DMS53 (cell line): ENCODE measurements at regions not wholly inside any gene's neighbourhood (a gene's known extent, or its start where the extent isn't known, plus 50 kb on each side); places are given as distances from the start of the nearest gene placed in this dataset.

Experiments used
- DNase-seq: peaks from one replicate; lab custom pipeline; 2025; lab: John Stamatoyannopoulos, UW

DNA sequence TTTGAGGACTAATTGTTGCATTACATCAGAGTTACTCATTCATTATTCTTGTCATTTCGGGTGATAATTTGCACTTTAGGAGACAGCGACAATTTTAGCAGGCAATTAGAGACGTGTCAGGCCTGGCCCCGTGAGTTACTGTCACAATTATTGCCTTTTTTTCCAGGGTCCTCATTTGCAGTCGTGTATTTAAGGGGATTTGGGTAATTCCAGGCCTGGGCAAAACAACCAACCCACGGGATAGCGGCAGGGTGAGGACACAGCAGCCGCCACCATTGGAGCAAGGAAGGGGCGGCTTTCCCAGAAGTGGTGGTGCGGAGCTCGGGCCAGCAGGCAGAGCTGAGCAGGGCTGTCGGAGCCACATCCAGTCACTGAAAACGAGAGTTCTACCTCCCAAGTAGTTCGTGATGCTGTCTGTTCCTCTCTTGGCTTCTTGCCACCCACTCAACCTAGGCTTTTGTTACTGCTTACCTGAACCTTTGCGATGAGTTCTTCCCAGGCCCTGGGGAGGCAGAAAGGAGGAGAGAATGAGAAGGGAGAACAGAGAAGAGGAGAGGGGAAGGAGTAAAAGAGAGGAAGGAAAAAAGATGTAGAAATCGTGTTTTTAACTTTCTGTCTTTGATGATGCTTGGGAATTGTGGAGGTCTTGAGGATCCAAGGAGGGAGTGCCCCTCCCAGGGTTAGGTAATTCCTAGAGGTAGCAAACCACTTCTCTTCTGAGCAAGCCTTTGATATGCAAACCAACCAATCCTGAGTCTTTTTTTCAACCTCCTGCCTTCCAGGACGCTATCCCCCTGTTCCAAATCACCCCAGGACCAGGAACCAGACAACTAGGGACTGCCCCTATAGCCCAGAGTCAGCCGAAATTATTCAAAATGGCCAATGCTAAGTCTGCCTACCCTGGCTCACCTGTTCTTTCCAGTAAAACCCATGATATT is 236.1 kb downstream of the MIAT start:
- DNase-seq = peak; percentile 74

DNA sequence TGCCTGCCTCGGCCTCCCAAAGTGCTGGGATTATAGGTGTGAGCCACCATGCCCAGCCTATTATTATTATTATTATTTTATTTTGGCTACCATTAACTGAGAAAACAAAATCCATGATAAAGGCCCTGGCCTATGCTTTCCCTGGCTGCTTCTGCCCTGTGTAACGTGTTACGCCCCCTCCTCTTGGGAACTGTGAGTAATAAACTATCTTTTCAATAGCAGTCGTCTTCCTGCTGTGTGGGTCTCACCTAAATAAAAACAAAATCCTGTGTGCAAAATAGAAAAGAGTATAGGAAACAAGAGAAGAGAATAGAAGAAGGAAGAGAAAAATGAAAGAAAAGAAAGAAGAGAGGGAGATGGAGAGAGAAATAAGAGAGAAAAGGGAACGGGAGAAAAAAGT is 237.0 kb downstream of the MIAT start:
- peak; percentile 18 for DNase-seq

DNA sequence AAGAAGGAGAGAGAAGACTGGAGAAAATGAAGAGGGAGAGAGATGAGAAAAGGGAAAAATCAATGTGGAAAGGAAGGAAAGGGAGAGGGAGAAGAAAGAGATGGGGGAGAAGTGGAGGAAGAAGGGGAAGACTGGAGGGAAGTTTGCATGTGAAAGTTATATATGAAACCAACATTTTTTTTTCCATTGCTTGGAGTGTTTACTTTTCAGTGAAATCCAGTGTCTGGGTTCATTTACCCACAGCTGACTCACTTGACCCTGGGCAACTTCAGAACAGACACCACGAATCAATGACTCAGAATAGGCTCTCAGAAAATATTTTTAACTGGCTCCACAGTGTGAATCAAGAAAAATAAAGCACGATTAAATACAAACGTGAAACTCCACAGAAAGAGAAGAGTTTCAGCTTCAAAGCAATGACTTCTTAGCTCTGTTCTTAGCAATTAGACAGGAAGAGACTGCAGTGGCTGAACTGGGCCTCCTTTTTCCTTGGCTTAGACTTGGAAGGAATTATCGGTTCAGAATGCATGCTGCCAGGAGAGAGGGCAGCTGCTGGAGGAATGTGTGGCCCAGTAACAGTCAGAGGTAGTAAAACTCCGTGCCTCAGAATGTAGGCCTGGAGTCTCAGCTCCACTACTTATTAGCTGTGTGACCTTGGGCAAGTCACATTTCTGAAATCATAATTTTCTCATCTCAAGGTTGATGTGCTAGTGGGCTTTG is 237.5 kb downstream of the MIAT start:
- peak; percentile 83 for DNase-seq

DNA sequence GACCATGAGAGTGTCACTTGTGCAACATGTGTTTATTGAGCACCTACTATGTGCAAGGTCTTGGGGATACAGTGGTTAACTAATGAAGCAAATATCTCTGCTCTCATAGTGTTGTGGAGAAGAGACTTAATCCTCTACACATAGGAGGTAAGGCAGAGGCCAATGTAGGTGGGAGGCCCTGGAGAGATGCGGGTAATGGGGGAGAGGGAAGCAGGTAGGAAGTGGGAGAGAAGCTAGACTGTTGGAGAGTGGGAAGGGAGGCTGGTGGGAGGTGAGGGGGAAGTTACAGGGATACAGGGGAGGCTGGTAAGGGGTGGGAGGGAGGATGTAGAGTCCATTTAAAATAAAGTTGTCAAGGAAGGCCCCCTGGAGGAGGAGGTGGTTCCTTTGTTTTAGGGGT is 240.0 kb downstream of the MIAT start:
- DNase-seq = no peak

DNA sequence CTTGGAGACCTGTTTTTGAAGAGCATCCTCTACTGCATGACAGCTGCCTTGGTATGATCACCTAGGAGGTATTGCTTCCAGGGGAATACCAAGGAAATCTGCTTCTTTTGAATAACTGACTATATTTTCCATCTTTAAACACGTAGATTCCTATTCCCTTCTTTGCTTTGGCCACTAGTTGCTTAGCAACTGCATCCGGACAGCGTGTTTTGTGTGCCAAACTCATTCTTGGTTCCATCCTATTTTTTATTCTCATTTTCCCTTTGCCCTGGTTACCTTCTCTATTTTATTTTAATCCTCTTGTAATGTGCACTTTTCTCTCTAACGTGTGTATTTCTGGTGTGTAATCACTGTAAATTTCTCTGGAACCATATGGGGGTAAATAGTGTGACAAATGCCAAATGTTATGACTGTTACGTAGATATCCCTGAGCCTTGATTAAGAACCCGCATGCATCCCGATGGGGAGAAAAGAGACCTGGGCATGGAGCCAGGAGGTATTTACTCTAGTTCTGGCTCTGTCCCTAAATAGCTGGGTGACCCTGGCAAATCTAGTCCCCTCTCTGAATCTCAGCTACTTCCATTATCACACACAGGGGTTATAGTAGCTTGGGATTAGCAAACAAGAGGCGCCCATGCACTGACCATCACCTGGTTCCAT is 241.7 kb downstream of the MIAT start:
- no peak for DNase-seq

DNA sequence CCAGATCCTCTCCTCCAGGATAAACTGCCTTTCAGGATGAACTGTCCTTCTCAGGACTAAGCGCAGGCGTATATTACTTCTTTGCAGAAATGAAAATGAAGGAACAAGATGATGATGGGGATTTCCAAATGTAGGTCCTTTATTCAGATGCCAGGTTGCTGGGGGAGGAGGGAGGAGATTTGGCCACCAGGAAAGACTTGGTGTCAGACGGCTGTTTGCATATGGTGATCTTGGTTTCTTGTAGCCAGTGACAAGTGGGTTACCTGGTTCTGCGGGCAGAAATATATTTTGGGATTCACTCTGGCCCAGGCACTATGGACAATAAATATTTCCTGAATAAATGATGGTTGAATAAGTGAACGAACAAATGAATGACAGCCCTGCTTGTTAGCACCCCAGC is 243.4 kb downstream of the MIAT start:
- no peak for DNase-seq

DNA sequence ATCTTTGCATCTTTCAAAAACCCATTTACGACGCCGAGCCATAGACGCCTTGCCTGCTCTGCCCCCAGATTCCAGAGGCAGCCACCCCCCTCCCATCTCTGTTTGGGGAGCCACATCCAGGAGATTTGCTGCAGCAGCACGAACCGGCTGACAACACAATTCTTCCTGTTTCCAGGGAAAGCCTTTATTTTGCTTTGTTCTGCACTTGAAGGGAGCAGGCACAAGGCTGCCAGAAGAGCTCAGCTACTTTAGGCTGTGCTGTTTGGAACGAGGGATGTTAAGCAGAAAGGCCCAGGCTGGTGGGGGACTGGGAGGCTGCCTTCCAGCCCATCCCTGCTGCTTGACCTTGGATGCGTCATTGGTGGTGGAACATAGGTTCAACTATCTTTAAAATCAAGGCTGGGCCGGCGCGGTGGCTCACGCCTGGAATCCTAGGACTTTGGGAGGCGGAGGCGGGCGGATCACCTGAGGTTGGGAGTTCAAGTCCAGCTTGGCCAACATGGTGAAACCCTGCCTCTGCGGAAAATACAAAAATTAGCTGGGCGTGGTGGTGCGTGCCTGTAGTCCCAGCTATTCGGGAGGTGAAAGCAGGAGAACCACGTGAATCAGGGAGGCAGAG is 243.9 kb downstream of the MIAT start:
- no peak for DNase-seq

DNA sequence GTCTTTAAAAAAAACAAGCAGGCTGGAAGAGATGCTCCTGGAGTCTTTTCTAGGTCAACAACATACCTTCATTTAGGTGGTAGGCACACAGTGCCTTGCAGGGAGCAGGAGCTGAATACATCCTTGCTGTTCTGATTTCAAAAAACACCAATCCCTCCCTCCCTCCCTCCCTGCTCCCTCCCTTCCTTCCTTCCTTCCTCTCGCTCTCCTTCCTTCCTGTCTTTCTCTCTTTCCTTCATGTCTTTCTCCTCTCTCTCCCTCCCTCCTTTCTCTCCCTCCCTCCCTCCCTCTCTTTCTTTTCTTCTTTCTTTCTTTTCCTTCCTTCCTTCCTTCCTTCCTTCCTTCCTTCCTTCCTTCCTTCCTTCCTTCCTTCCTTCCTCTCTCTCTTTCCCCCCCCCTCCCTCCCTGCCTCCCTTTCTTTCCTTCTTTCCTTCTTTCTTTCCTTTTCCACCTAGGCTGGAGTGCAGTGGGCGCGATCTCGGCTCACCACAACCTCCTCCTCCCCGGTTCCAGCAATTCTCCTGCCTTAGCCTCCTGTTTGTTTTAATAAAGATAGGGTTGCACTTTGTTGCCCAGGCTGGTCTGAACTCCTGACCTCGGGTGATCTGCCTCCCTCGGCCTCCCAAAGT is 245.1 kb downstream of the MIAT start:
- DNase-seq = no peak

DNA sequence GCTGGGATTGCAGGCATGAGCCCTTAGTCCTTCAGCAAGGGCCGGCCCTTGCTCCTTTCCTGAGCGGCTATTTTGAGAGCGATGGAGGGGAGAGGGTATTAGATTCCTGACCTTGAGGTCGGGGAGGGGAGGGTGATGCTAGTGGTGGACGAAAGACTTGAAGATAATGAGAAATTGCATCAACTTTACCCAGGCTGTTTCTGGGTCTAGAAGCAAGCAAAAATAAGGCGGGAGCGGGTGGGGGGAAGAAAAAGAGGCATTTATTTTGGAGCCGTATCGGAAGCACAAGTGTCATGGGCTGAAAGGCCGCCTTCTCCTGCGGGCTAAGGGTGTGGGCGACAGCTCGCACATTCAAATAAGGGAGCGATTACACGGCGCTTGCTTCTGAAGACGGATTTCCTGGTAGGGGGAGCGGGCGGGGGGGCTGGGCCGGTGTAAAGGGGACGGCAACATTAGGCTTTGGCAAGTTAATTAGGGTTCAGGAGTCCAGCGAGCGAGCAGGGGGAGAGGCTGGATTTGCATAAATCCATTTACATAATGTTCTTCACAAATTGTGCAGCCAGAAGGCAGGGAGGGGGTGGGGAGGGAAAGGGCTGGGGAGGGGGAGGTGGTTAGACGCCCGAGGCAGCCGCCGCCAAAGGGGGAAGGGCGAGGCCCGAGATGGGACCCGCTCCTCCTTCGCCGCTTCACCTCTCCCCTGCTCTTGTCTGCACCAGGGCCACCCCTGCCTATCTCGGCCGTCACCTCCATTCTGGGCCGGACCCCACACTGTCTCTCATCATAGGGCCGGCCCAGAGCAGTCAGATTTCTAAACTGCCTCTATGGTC is 245.9 kb downstream of the MIAT start:
- no peak for DNase-seq

DNA sequence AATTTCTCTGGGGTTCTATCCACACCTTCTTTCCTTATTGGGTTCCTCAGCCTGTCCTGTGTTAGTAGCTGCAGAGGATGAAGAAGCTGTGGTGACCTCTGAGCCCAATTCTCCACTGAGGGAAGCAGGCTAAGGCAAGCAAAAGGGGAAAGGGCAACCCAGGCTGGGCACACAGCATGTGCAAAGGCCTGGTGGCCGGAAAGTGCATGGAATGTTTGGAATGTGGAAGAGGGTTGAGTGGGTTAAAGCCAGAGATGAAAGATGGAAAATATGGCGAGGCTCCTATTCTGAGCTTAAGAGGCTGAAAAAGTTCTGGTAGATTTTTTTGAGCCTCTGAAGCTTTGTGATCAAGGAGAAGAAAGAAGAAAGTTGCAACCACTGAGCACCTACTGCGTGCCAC is 247.1 kb downstream of the MIAT start:
- DNase-seq = no peak

DNA sequence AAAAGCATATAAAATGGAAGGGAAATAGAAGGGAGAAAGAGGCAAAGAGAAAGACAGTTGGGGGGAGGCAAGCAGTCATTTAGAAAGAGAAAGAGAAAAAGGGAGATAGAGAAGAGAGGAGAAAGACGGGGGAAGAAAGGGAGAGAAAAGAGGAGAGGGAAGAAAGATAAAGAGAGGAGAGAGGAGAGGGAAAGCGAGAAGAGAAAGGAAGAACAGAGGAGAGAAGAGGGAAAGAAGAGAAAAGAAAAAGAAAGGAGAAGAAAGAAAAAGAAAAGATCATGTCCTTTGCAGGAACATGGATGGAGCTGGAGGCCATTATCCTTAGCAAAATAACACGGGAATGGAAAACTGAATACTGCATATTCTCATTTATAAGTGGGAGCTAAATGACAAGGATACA is 247.7 kb downstream of the MIAT start:
- no peak for DNase-seq

DNA sequence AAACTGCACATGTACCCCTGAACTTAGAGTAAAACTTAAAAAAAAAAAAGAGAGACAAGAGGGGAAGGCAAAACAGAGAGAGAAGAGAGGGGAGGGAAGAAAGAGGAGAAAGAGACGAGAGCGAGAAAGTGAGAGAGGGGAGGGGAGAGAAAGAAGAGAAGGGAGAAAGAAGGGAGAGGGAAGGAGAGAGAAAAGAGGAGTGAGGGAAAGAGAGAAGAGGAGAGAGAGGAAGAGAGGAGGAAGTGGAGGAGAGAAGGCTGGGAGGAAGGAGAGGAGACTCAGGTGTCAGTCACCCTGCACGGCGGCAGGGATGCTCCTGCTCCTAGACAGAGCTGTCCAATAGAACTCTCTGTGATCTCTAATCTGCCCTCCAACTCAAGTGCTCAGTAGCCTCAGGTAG is 248.3 kb downstream of the MIAT start:
- DNase-seq = no peak

DNA sequence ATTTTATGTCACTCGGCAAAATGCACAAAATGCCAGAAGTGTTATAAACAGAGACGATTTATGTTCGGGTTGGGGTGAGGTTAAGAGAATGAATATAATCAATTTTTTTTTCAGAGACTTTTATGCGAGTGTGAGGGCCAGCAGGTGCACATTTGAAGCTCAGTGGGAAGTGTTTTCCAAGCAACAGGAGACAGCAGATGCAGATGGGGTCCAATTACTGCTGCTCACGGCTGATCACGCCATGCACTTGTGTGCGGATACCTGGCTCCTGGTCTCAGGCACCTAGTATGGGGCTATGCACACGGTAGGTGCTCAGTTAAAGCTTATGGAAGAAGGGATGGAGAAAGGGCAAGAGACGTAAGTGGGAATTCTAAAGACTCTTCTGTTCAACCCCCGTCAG is 249.1 kb downstream of the MIAT start:
- no peak for DNase-seq

DNA sequence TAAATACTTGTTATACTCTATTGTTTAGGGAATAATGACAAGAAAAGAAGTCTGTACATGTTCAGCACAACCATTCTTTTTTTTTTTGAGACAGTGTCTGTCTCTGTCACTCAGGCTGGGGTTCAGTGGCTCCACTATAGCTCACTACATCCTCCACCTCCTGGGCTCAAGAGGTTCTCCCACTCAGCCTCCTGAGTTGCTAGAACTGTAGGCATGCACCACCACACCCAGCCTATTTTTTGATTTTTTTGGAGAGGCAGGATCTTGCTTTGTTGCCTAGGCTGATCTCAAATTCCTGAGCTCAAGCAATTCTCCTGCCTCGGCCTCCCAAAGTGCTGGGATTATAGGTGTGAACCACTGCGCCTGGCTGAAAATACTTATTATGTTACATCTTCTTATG is 250.0 kb downstream of the MIAT start:
- no peak for DNase-seq

DNA sequence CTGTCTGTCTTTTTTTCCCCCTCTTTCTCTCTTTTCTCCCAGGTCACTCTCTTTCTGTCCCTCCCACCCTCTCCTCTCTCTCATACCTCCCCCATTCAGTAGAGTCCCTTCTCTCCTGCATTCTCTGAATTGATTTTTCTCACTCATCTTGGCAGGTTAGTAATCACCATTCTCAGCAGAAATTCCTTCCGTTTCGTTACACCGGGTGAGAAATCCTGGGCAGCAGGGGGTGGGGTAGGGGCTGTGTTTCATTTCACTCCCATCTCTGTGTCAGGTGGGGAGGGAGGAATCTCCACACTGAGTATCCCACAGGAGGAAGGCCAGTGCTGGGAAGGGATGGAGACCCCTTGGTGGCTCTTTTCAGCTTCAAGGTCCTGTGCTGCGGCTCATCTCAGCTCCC is 253.5 kb downstream of the MIAT start:
- DNase-seq = no peak

DNA sequence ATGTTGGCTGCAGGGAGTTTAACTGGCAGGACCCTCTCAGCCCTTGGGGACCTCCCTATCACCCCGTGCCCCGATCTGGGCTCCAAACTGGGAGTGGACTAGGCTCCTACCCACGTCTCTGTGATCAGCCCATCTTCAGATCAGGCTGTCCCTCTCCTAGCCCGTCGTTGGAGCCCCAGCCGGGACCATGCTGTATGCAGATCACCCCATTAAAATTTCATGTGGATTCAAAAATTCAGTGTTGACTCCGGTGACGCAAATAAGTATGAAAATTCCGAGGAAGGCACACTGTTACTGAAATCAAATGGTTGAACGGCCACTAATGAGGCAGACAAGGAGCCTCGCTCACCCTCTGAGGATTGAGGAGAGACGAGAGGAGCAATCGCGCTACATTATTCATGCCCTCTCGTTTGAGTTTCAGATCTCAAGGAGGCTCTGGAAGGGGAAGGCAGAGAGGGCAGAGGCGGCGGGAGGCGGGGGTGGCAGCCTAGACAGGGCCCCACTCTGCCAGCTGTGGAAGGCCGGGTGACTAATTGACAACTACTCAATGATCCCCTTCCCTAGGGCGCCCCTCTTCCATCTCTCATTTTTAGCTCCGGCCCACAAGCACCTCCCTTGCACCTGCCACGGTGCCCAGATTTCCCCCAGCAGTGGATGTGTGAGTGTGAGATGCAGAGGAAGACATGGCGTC is 255.4 kb downstream of the MIAT start:
- no peak for DNase-seq

DNA sequence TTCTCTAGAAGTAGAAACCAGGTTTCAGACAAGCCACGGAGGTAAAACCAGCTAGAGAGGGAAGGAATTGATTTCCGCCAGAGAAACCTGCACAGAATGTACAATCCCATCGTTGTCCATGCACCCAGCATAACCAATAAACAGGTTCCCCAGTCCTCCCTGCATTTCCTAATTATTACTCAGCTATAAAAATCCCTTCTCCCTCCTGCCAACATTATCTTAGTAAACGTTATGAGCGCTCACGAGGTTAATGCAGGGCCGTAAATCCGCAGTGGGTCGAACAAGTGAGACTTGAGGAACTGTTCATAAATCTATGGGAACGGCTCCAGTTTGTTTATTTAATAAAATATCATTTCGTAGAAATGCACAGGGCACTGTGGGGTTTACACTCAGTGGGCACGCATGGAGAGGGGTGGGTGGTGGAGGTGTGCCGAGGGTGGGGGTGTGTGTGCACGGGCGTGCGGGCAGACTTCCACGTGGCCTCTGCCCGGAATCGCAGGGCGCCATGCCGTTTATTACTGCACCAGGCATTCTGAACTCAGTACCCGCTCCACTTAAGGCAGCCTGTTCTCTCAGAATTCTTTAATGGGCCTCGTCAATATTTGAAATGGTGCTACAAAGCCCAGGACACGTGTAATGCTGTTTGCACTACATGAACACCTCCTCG is 257.3 kb downstream of the MIAT start:
- DNase-seq = no peak

DNA sequence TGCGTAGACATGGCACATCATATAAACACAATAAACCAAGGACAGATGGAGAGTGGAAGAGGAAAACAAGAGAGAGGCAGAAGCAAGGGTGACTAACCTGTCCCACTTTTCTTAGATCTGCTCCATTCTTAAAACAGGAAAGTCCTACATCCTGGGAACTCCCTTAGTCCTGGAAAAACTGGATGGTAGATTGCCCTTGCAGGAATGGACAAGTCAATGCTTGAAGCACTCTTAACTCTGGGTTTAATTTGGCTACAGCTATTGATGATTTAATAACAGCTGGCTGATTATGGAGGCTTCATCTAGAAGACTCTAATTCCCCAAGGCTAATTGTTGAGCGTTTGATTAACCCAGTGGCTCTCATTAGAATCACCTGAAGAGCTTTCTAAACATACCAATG is 258.8 kb downstream of the MIAT start:
- DNase-seq = no peak

DNA sequence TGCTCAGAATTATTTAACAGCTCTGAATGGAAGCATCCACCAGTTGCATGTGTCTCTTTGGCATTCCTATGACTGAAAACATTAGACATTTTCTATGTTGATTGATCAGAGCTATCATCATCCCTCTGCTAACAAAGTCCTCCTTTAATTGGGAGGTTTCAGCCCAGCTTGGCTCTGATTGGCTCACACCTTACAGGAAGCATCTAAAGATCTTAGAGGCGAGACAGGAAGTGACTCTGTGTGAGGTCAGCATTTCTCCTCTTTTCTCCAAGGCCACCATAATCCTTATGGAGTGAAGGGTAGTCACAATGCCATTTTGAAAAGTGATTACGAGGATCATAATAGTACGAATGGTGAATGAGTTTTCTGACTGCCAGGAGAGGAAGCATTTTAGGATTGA is 260.8 kb downstream of the MIAT start:
- DNase-seq = peak; percentile 6

DNA sequence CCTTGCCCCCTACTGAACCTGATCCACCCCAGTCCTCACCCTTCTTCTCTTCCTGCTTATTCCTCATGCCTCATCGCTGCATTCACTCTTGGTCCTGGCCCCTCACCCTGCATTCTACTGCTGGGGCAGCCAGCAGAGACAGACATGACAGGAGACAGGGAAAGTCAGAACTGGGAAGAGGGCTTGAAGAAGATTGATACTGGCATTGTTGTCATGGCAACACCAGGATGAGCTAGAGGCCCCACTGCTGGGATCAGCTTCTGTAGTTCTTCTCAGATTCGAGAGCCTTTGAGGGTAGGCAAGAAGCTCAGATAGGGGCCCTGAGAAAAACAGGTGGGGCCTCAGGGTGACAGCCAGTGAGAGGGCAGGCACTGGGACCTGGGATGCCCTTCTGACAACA is 264.3 kb downstream of the MIAT start:
- no peak for DNase-seq
